GM21360 (cell line): ENCODE measurements at regions not wholly inside any gene's neighbourhood (a gene's known extent, or its start where the extent isn't known, plus 50 kb on each side); places are given as distances from the start of the nearest gene placed in this dataset.

Experiments used
- ATAC-seq: cut with Tn5 transposase; IDR thresholded peaks from one replicate; pipeline ENCODE4 v1.9.1; 2021; ENCODE audit warnings: mild to moderate bottlenecking, moderate library complexity; ENCODE audit not compliant: unreplicated experiment

DNA sequence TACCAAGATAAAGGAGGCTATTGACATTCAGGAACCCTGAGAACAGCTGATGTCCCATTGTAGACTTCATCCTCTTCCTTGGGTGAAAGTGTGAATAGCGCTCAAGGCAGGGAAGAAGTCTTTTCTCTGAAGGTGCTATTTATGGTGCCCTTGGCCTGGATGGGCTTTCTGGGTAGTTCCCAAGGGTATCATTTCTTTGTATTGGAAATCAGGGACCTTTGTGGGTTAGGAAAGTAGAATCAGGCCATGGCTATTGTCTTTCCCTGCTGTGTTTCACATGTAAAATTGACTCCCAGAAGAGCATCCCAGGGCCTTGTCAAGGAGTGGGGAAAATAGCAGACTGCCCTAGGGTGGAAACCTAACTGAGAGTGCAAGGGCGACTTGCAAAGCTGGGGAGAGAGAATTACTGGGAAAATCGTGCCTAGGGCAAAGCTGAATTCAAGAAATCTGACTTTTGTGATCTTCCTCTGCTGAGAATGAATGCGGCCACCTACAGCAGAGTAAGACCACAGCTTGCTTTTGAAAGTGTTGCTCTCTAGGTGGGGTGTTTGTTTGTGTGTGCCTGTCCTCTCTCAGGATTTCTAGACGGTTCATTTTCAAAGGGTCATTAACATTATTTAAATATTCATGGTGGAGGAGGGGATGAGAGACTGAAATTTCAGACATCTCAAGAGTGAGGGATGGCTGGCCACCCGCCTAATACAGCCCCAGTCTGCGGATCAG is 160.6 kb downstream of the C9orf152 start:
- ATAC-seq: peak; percentile 4

DNA sequence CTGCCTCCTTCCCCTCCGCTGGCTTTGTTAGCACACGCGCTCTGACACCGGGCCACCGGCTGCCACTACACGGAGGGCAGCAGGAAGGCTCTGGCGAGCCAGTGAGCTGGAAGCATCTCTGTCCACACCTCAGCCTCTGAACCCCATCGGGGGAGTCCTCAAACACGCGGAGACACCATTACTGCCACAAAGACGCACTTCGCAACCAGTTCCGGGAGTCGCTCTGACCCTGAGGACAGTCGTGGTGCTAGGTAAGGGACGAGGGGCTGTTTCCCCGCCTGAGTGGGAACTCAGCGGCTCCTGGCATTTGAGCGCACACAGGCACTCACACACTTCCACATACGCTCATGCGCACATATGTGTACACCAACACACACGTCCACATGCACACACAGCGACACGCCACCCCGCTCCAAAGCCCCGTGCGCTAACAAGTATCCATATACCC is 160.0 kb downstream of the C9orf152 start:
- peak; percentile 26 for ATAC-seq

DNA sequence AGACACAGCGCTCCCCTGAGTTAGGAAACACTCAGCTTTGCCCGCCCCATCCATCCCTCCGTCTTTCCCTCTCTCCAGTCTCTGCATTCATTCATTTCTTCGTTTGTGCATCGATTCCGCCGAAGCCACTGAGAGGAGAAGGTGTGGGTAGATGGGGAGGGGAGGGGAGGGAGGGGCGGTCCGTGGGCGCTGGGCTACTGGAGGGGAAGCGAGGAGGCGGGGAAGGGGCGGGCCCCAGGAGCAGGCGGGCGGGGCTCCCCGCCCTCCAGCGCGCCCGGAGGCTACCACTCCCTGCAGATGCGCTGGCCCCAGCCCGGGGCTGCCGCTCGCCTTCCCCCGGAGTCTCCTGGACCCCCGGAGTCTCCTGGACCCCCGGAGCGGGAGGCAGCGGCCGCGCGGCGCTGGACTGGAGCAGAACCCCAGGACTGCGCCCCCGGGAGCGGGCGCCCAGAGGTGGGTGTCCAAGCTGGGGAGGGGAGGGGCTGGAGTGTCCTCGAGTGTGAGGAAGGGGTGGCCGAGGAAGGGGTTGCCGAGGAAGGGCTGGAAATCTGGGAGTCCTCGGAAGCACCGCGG is 159.5 kb downstream of the C9orf152 start:
- peak; percentile 81 for ATAC-seq

DNA sequence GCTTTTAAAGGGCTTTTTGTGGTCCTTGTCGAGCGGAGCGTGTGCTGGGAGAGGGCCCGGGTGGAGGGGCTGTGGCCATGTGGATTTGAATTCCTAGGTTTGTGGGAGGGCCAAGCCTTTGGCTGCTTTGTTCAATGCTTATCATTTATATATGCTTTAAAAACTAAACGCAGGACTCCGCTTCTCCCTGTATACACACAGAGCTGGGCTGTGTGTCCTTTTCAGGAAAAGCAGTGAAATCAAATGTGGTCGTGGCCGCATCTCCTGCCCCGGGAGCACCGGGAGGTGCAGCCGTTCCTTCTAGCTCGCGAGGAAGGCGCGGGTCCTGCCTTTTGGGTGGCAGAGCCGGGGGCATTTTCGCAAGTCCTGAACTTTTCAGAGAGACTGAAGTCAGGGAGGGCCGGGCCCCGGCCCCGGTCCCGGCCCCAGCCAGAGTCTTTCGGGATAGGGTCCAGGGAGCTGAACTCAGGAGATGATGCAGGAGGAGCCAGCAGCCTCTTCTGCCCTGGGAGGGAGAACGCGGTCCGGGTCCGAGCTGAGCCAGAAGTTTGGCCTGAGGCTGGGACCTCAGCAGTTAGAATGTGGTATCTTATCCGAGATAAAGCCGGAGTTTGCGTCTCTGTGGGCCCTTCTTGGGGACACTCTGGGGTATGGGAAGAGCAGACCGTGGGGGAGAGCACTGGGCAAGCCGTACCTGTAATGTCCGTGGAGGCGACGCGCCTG is 158.8 kb downstream of the C9orf152 start:
- ATAC-seq: peak; percentile 14

DNA sequence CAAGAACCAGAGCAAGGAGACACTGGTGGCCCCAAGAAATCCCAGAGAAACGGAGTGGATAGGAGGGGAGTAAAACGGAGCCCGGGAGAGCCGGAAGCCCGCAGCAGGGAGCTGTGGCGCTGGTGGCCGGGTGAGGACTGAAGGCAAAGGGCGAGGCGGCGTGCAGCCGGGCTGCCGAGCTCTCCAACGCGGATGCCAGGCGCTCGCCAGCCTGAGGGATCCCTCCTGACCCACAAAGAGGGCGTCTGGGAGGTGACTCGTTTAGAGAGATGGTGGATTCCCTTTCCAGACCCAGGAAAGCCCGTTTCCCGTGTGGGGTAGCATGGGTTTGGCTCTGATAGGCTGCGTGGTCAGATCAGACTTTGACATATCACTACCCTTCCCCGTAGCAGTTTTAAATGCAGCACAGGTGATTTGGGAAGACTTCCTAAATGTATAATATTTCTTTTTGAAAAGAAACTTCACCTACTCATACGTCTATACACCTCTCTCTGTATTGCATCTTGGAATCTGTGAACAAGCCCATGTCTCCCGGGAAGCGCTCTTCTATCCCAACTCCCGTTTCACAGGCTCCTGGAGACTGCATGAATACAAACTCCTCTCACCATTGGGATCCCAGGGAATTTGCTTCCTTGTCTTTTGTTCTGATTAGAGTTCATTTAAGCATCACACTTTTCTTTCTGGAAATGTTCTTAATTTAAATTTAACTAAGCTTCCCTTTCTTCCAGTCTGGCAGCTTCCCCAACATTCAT is 158.1 kb downstream of the C9orf152 start:
- peak; percentile 30 for ATAC-seq

DNA sequence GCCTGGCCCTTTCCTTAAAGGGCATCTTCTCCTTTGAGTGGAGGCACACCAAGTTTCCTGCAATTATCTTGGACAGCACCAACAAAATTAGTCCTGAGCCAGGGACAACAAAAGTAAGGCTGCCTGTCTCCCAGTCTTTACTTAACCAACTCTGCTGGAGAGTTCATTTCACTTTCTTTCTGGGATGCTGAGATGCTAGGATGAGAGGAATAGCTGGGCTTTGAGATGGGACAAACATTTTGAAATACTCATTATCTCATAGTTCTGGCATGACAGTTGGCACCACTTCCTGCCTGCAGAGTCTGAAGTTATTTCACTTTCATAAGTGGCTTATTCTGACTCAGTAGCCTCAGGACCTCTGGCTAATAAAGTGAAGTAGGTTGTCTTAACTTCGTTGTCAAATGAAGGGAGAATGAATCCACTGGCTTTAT is 157.0 kb downstream of the C9orf152 start:
- peak; percentile 38 for ATAC-seq

DNA sequence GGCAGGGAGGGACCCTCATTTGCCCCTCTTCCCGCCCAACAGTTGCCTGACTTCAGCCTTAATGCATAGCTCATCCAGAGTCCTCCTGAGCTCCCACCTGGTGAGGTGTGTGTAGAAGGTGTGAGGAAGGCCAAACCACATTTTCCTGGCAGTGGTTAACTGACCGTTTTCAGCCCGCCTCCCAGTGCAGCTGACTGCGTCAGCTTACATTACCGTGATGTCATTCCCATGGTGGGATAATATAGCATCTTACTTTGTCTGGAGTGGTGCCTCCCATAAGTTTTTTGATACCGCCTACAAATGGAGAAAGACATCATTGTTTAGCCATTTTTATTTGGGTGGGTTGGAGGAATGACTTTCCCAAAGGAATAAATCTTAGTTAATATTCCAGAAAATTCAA is 151.9 kb downstream of the C9orf152 start:
- no peak for ATAC-seq

DNA sequence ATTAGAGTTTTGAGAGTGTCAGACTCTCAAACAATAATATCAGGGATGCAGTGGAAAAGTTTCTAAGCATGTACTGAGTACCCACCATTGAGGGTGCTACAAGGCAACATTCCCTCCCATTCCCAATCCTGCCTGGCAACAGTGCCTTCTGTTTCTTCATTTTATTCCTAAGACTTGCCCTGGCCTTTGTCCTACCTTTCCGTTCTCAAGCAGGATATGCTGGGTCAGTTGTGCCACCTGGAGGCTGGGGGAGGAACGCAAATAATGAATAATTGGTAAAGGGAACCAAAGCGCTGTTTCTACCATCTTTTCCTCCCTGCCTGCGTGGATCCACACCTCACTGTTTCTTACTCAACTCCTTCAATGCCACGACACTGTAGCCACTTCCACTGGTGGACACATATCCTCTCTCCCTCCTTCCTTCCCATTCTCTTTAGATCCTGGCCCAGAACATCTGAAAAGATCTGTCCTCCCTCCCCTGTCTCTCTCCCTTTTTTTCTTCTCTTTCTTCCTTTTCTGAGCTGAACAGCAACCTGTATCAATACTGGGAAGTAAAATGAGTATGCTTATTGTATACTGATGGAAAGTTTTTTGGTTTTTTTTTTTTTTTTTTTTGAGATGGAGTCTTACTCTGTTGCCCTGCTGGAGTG is 149.5 kb downstream of the C9orf152 start:
- no peak for ATAC-seq

DNA sequence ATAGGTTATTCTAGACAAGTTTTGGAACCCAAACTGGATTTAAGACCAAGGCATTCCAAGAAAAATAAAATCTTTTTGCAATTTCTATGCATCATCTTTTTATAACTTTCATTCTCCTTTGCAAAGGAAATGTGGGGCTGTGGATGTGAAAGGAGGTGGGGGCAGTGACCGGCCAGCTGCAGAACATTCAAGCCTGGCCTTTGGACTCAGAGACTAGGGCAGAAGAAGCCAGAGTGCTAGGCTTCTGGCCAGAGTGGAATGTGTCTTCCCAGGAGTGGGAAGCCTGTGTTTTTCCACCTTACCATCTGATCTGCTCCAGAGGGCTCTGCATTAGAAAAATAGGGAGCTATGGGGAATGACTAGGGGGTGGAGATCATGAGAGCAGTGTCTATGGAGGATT is 148.5 kb downstream of the C9orf152 start:
- no peak for ATAC-seq

DNA sequence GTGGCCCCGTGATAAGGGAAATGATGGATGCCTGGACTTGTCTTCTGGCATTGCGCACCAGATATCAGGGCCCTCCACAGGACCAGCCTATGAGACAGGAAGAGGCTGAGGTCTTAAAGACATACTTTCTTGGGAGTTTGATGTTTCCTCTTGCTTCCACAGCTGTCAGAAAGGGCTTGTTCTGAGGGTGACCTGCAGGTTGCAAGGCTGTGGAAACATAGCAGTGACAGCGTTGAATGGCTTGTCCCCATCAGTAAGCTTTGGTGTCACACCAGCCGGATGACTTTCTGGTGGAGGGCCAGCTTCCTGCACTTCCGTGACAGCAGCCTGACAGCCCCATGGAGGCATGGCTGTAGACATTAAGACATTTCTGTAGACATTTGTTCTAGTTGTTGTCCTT is 143.2 kb downstream of the C9orf152 start:
- no peak for ATAC-seq

DNA sequence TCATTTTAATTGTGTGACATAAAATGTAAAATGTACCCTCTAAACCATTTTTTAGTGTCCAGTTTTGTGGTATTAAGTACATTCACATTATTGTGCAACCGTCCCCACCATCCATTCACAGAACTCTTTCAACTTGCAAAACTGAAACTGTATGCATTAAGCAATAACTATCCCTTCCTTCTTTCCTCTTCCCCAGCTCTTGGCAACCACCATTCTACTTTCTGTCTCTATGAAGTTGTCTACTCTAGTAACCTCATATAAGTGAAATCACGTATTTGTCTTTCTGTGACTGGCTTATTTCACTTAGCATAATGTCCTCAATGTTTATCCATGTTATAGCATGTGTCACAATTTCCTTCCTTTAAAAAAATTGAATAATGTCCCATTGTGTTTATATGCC is 142.4 kb downstream of the C9orf152 start:
- ATAC-seq: peak; percentile 70

DNA sequence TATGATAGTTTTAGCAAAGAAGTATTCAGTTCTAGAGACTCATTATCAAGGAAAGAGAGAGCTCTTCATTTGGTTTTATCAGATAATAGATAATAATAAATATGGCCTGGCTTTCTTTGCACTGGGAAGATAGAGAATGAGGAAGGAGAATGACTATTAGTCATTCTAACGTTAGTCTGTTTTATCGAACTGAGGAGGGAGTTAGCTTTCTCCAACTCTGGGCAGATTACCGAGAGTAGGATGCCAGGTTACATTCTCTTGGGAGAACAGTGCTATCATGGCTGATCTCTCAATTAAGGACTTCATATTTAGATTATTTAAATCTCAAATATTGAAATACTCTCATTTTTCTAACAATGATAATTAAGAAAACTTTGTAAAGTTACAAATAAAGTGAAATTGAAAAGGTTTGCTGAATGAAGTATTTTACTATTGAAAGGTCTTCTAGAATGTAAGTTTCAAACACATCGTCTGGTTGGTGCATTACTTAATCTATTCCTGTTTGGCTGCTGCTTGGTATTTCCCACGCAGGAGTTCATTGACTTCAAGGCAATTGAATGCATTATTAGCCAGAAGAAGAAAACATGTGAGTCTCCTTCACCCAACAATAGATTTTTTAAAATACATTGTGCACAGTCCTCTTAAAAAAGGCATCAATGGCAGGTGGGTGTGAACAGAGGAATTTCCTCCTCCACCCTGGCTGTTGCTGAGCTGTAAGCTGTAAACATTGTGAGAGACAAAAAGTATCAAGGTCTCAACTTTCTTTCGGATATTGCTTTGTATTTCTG is 140.8 kb downstream of the C9orf152 start:
- ATAC-seq: no peak

DNA sequence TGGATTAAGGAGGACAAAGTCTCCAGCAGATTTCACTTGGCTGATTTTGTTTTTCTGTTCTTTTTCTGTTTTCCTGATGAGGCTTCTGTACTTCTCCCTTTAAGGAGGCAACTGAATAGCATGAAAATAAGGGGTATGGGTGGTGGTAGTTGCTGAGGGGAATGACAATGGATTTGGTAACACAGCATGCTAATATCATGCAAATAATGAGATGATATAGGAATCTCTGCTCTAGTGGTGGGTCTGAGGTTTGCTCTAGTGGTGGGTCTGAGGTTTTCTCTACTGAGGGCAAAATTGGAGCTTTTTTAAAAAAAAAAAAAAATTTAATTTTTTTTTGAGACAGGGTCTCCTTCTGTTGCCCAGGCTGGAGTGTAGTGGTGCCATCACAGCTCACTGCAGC is 139.7 kb downstream of the C9orf152 start:
- ATAC-seq: no peak

DNA sequence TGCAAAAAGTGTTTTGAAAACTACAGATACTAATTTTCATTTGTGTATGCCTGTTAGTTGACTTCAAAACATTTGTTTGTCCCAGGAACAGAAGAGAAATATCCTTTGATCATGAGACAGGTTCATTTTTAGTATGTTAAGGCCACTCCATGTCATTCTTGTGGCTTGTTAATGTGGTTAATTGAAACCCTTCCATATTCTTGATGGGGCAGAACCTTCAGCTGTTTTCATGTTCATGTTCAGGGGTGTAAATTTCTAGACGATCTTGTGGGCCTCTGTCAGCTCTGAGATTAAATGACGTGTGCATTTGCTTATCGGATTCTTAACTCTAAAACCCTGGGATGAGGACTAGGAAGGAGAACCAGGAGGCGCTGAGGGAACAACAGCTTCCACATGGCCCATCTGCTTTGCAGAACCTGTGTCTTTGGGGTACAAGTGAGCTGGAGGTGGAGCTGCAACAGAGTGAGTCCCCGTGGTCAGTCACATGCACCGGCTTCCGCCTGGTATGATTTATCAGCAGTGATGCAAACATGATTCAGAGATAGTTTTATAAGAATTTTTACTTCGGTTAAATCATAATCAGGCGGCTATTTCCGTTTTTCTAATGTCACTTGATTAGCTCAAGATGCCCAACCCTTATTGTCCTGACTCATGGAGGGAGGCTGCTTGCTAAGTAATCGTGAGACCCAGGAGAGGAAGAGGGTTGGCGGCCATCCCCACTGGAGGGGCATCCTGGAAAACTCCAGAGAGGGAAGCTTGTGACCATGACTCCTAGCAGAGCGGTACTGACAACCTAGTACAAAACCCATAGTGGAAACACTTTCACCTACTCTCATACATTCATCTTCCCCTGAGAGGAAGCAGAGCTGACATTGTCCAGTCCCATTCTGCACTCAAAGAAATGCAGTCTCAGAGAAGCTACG is 138.4 kb downstream of the C9orf152 start:
- no peak for ATAC-seq

DNA sequence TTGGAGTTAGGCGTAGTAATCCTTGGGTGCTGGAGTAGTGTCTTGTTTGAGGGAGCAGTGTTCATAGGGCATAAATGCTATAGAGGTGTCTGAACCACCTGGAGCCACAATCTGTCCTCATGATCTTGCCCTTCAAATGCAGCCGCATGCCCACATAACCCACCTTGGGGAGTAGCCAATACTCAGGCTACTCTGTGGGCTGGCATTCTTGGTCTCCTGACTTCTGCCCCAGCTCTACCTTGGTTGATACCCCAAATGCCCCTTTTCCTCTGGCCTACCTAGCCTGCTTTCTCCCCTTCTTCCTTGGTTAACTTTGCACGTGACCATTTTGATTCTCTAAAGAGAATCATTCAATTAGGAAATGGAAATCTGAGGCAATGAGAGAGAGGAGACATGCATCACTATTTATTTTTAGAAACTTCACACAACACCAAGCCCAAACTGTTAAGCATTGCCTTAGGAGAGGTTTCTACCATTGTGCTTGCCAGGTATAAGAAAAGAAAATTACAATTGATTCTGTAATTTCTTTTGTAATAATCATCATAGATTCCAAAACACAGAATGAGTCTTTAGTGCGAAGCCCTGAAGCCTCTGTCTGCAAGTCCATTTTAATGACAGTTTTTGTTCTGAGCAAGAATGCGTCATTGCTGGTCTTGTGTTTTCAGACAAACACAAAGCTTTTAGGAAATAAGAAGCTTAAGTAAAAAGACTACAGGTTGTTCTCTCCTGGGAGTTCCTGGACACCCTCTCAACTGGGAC is 135.2 kb downstream of the C9orf152 start:
- no peak for ATAC-seq

DNA sequence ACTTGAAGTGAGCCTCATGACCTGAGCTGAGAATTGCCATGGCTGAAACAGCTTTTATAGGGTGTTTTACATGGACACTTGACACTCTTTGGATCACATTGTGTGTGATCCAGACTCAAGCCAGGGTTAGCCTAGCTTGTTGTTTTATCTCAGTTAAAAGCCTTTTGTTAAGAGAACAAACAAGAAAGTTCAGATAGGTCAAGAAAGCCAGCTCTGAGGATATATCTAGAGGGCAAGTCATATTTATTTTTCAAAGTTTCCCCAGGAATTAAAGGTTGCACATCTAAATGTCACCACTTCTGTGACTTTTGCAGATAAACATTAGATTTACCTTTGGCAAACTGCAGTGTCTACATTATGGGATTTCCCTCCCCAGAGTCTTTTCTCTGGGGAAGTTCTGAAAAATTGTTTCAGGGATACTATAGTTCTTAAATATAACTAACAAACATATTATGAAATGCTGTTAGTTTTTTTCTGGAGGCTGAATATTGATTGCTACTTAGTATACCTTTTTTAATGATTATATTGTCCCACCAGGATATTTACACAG is 134.5 kb downstream of the C9orf152 start:
- ATAC-seq: no peak

DNA sequence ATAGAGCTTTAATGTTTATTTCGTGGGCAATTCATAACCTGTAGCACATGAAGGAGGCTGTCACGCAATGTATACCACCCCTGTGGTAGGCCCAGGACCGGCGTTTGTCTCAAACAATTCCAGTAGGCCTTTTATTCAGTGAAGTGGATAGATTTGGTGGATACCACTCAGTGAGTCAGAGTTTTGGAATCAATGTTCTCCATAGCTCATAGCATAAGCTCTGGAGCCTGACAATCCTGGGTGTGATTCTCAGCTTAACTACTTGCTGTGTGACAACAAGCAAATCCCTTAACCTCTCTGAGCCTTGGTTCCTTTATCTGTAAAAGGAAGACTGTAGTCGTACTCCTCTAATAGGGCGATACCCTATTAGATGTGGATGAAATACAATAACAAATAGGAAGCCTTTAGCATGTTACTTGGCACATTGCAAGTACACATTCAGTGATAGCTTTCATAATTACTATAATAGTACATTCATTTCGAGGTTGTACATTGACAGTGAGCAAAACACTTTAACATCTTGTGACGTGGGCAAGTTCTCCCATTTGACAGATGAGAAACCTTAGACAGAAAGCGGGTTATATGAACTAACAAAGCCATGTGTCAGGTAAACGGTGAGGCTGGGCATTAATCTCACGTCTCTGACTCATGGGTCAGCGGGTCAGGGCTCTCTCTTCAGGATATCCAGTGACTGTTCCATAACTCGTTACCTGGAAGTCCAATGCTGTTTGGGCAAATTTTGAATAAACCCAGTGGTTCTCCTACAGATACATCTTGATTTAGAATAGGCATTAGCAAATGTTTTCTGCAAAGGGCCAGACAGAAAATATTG is 130.8 kb downstream of the C9orf152 start:
- ATAC-seq: no peak
